IMR-90 (cell line): ENCODE measurements at regions not wholly inside any gene's neighbourhood (a gene's known extent, or its start where the extent isn't known, plus 50 kb on each side); places are given as distances from the start of the nearest gene placed in this dataset.

Source experiments
- ATAC-seq: fragments of 200-7000 bp; cut with Tn5 transposase; 2 replicates; pipeline ENCODE4 v1.9.1; 2020; ENCODE audit warnings: low read depth, mild to moderate bottlenecking, moderate library complexity
- BruUV-seq: library from RNA; stranded (reverse); fragments of 400-500 nt; replicated peaks from 2 replicates; lab custom pipeline; 2021; lab: Mats Ljungman, UMichigan
- CTCF ChIA-PET: fragments of 300-600 bp; formaldehyde crosslinking; extraction: SDS; loops from one replicate; lab custom pipeline; 2021; ENCODE audit warnings: antibody characterized with exemption; lab: Yijun Ruan, JAX
- POLR2A ChIA-PET: fragments of 300-600 bp; sonication (Branson Sonifier 250); formaldehyde crosslinking; loops from one replicate; lab custom pipeline; 2022; ENCODE audit warnings: antibody characterized with exemption; ENCODE audit not compliant: unreplicated experiment; lab: Charles Lee
- DNase-seq: peaks from one replicate; pipeline ENCODE4 v3.0.0; 2013
- H2AFZ ChIP-seq: replicated peaks from 2 replicates; pipeline ENCODE3; 2013; ENCODE audit warnings: low read length, mild to moderate bottlenecking; ENCODE audit not compliant: poor library complexity
- H2AK5ac ChIP-seq: 2 replicates; pipeline ENCODE4 v1.6.1; 2013; ENCODE audit warnings: low read depth, low read length, inconsistent platforms
- H2AK9ac ChIP-seq: replicated peaks from 2 replicates; pipeline ENCODE3; 2013; ENCODE audit warnings: mild to moderate bottlenecking, low read depth, low read length, moderate library complexity; ENCODE audit not compliant: poor library complexity
- H2BK120ac ChIP-seq: 2 replicates; pipeline ENCODE4 v1.6.1; 2013; ENCODE audit warnings: low read depth, low read length, inconsistent platforms
- H2BK15ac ChIP-seq: 3 replicates; pipeline ENCODE4 v1.6.1; 2013; ENCODE audit warnings: low read depth, low read length, inconsistent platforms
- H2BK20ac ChIP-seq: 2 replicates; pipeline ENCODE4 v1.6.1; 2013; ENCODE audit warnings: low read depth, mild to moderate bottlenecking, inconsistent platforms, low read length, moderate library complexity
- H2BK5ac ChIP-seq: 2 replicates; pipeline ENCODE4 v1.6.1; 2013; ENCODE audit warnings: mild to moderate bottlenecking, low read depth, low read length, inconsistent platforms; ENCODE audit not compliant: poor library complexity, severe bottlenecking
- H3K14ac ChIP-seq: replicated peaks from 2 replicates; pipeline ENCODE4 v1.6.1; 2013; ENCODE audit warnings: low read depth, low read length, inconsistent platforms
- H3K18ac ChIP-seq: 2 replicates; pipeline ENCODE4 v1.6.1; 2013; ENCODE audit warnings: low read depth, low read length, control low read depth
- H3K23ac ChIP-seq: 2 replicates; pipeline ENCODE4 v1.6.1; 2013; ENCODE audit warnings: low read depth, low read length, inconsistent platforms
- H3K27ac ChIP-seq: 2 replicates; pipeline ENCODE4 v1.5.1; 2013; ENCODE audit warnings: mild to moderate bottlenecking, control low read depth, low read length; ENCODE audit not compliant: insufficient read depth
- H3K27me3 ChIP-seq: 2 replicates; pipeline ENCODE4 v1.6.1; 2013; ENCODE audit warnings: low read length; ENCODE audit not compliant: control insufficient read depth, insufficient read depth
- H3K36me3 ChIP-seq: 2 replicates; pipeline ENCODE4 v1.6.1; 2013; ENCODE audit warnings: low read length, mixed read lengths; ENCODE audit not compliant: control insufficient read depth, insufficient read depth
- H3K4ac ChIP-seq: 2 replicates; pipeline ENCODE4 v1.6.1; 2013; ENCODE audit warnings: low read depth, low read length, inconsistent platforms
- H3K4me1 ChIP-seq: 2 replicates; pipeline ENCODE4 v1.6.1; 2013; ENCODE audit warnings: low read length, mixed read lengths; ENCODE audit not compliant: control insufficient read depth, insufficient read depth
- H3K4me2 ChIP-seq: 2 replicates; pipeline ENCODE4 v1.6.1; 2013; ENCODE audit warnings: low read depth, mild to moderate bottlenecking, control low read depth, low read length, moderate library complexity
- H3K4me3 ChIP-seq: 2 replicates; pipeline ENCODE4 v1.5.1; 2013; ENCODE audit warnings: low read depth, mild to moderate bottlenecking, control low read depth, low read length, moderate library complexity; ENCODE audit not compliant: insufficient read depth
- H3K56ac ChIP-seq: 2 replicates; pipeline ENCODE4 v1.6.1; 2013; ENCODE audit warnings: low read length, inconsistent platforms; ENCODE audit not compliant: insufficient read depth; ENCODE audit errors: extremely low read depth
- H3K79me1 ChIP-seq, 2 experiments: 2 replicates each; pipeline ENCODE4 v1.6.1; 2013; ENCODE audit warnings: low read length in 2 of 2, inconsistent platforms in 1 of 2, low read depth in 1 of 2
- H3K9ac ChIP-seq: 2 replicates; pipeline ENCODE4 v1.6.1; 2013; ENCODE audit warnings: low read depth, low read length, control low read depth
- H3K9me1 ChIP-seq: 2 replicates; pipeline ENCODE4 v1.6.1; 2013; ENCODE audit warnings: low read length, inconsistent platforms; ENCODE audit not compliant: insufficient read depth
- H3K9me3 ChIP-seq: 2 replicates; pipeline ENCODE4 v1.6.1; 2013; ENCODE audit warnings: low read length; ENCODE audit not compliant: control insufficient read depth, insufficient read depth
- H4K20me1 ChIP-seq: 2 replicates; pipeline ENCODE4 v1.6.1; 2013; ENCODE audit warnings: low read length, inconsistent platforms; ENCODE audit not compliant: insufficient read depth
- H4K5ac ChIP-seq: 2 replicates; pipeline ENCODE4 v1.6.1; 2013; ENCODE audit warnings: mild to moderate bottlenecking, low read depth, low read length, control low read depth
- H4K8ac ChIP-seq, 2 experiments: 2 replicates each; pipeline ENCODE4 v1.6.1; 2013; ENCODE audit warnings: low read depth in 2 of 2, low read length in 2 of 2, control low read depth in 1 of 2, inconsistent platforms in 1 of 2
- H4K91ac ChIP-seq: 2 replicates; pipeline ENCODE4 v1.6.1; 2013; ENCODE audit warnings: low read depth, low read length, inconsistent platforms; ENCODE audit not compliant: insufficient read depth
- BHLHE40 ChIP-seq: fragments of 150-350 bp; IDR thresholded peaks from 2 replicates; pipeline ENCODE4 v1.6.1; 2016; ENCODE audit warnings: mild to moderate bottlenecking, low read depth, low read length
- CEBPB ChIP-seq: IDR thresholded peaks from 2 replicates; pipeline ENCODE4 v1.6.1; 2012; ENCODE audit warnings: low read depth, low read length, improper control_type of control experiment
- CHD1 ChIP-seq: IDR thresholded peaks from 2 replicates; pipeline ENCODE4 v1.6.1; 2012; ENCODE audit warnings: low read depth, low read length, improper control_type of control experiment
- FOS ChIP-seq: fragments of 150-350 bp; IDR thresholded peaks from 2 replicates; pipeline ENCODE4 v1.6.1; 2016; ENCODE audit warnings: low read depth, low read length
- MAFK ChIP-seq: IDR thresholded peaks from 2 replicates; pipeline ENCODE4 v1.6.1; 2012; ENCODE audit warnings: low read depth, low read length, improper control_type of control experiment
- MAZ ChIP-seq: IDR thresholded peaks from 2 replicates; pipeline ENCODE4 v1.6.1; 2012; ENCODE audit warnings: low read depth, mild to moderate bottlenecking, low read length, improper control_type of control experiment, moderate library complexity, borderline replicate concordance
- MXI1 ChIP-seq: IDR thresholded peaks from 2 replicates; pipeline ENCODE4 v1.6.1; 2012; ENCODE audit warnings: low read depth, mild to moderate bottlenecking, low read length, moderate library complexity, borderline replicate concordance
- NFE2L2 ChIP-seq: fragments of 150-350 bp; IDR thresholded peaks from 2 replicates; pipeline ENCODE4 v1.6.1; 2016; ENCODE audit warnings: low read depth, mild to moderate bottlenecking, low read length
- POLR2A ChIP-seq: IDR thresholded peaks from 2 replicates; pipeline ENCODE4 v1.6.1; 2012; ENCODE audit warnings: mild to moderate bottlenecking, low read depth, low read length
- RAD21 ChIP-seq: IDR thresholded peaks from 2 replicates; pipeline ENCODE4 v1.6.1; 2012; ENCODE audit warnings: low read length, improper control_type of control experiment
- RCOR1 ChIP-seq: IDR thresholded peaks from 2 replicates; pipeline ENCODE4 v1.6.1; 2012; ENCODE audit warnings: mild to moderate bottlenecking, low read length, improper control_type of control experiment; ENCODE audit not compliant: insufficient replicate concordance
- RFX5 ChIP-seq: IDR thresholded peaks from 2 replicates; pipeline ENCODE4 v1.8.0; 2012; ENCODE audit warnings: low read depth, mild to moderate bottlenecking, low read length, moderate library complexity
- SMC3 ChIP-seq: fragments of 150-350 bp; IDR thresholded peaks from 2 replicates; pipeline ENCODE4 v1.6.1; 2016; ENCODE audit warnings: low read depth, mild to moderate bottlenecking, antibody characterized with exemption, low read length, moderate library complexity
- WGBS, 2 experiments: methylation state at CpG; one replicate each; pipeline versions ENCODE4 v1.1.5 to v1.1.7; 2013; ENCODE audit warnings: missing lambda C conversion rate in 2 of 2; ENCODE audit not compliant: insufficient read length in 1 of 2; ENCODE audit errors: extremely low coverage in 2 of 2; 5-methylcytosine and 5-hydroxymethylcytosine counted together
- dilution Hi-C: fragments of 300-500 bp; cut with HindIII; formaldehyde crosslinking; loops from one replicate; pipeline ENCODE4 v1.14.3; 2018; ENCODE audit warnings: low sequenced_read_pairs; ENCODE audit not compliant: unreplicated experiment
- in situ Hi-C: fragments of 300-500 bp; cut with MboI; formaldehyde crosslinking; loops from 3 replicates; pipeline ENCODE4 v1.14.3; 2019; ENCODE audit warnings: low sequenced_read_pairs, inconsistent platforms, mixed read lengths
- intact Hi-C: fragments of 100-400 bp; cut with micrococcal nuclease; formaldehyde crosslinking; loops from 2 replicates; pipeline ENCODE4 v1.10.0; 2022
- TF ChIP-seq, protein P1 (sequence below): fragments of 150-350 bp; IDR thresholded peaks from 2 replicates; pipeline ENCODE4 v1.6.1; 2016; ENCODE audit warnings: low read depth, mild to moderate bottlenecking, low read length, moderate library complexity, borderline replicate concordance
- TF ChIP-seq, protein P2 (sequence below): conservative IDR thresholded peaks from 2 replicates; pipeline ENCODE4 v1.5.1; 2012; ENCODE audit warnings: mild to moderate bottlenecking, low read depth, low read length, improper control_type of control experiment
- TF ChIP-seq, protein P3 (sequence below): fragments of 150-350 bp; IDR thresholded peaks from 2 replicates; pipeline ENCODE4 v1.6.1; 2017; ENCODE audit warnings: mild to moderate bottlenecking, antibody characterized with exemption, low read length, low read depth

DNA sequence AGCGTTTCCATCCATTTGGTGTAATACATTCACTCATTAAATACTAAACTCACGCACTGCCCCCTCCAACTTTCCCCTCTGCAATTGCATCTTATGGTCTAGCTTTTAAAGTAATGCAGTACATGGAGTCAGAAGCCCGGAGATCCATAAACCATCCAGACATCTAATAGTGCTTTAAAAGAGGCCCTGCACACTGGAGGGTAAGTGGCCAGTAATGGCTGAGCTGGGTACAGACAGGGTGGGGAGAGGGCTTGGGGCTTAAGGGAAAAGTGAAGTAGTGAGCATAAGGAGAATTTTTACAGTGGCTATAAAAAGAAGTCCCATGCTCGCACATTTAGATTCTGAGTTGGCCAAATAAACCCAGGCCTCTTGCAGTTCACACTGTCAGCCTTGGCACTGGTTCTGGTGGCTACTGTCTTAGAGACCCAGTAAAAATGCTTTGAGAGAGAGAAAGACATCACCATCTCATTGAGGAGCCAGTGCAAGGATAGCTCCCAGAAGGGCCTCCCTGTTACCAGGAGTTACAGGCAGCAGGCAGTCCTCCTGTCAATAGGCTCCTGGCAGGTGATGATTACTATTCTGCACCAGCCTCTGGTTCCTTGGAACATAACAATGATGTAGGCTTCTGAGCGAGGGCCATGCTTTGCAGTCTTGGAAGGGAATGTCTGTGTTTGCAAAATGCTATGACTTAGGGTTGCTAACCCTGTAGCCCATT is 112.6 kb upstream of the NEO1 start:
- no peak overlapping the region for H2BK15ac ChIP-seq
- H2AK9ac ChIP-seq = no peak overlapping the region
- ChIA-PET CTCF (no interaction called here), POLR2A (no interaction called here)
- dilution Hi-C loops (no loop called here), in situ Hi-C loops (no loop called here), intact Hi-C loops (no loop called here)
- no peak overlapping the region for H3K9ac ChIP-seq
- H4K91ac ChIP-seq = no peak overlapping the region
- no peaks in the 10 kb centered on the region; the same call in 1 of the 2 replicates for H3K9me1 ChIP-seq
- H2BK5ac ChIP-seq = no peak overlapping the region
- no peak overlapping the region for H4K5ac ChIP-seq
- TF ChIP-seq RFX5 (no peak), SMC3 (no peak), RCOR1 (no peak), MXI1 (no peak), POLR2A (no peak), BHLHE40 (no peak), NFE2L2 (no peak), MAFK (no peak), CEBPB (no peak), MAZ (no peak), FOS (no peak), CHD1 (no peak), RAD21 (no peak)
- TF ChIP-seq, protein P1, sequence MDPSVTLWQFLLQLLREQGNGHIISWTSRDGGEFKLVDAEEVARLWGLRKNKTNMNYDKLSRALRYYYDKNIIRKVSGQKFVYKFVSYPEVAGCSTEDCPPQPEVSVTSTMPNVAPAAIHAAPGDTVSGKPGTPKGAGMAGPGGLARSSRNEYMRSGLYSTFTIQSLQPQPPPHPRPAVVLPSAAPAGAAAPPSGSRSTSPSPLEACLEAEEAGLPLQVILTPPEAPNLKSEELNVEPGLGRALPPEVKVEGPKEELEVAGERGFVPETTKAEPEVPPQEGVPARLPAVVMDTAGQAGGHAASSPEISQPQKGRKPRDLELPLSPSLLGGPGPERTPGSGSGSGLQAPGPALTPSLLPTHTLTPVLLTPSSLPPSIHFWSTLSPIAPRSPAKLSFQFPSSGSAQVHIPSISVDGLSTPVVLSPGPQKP = no peak
- TF ChIP-seq, protein P2, sequence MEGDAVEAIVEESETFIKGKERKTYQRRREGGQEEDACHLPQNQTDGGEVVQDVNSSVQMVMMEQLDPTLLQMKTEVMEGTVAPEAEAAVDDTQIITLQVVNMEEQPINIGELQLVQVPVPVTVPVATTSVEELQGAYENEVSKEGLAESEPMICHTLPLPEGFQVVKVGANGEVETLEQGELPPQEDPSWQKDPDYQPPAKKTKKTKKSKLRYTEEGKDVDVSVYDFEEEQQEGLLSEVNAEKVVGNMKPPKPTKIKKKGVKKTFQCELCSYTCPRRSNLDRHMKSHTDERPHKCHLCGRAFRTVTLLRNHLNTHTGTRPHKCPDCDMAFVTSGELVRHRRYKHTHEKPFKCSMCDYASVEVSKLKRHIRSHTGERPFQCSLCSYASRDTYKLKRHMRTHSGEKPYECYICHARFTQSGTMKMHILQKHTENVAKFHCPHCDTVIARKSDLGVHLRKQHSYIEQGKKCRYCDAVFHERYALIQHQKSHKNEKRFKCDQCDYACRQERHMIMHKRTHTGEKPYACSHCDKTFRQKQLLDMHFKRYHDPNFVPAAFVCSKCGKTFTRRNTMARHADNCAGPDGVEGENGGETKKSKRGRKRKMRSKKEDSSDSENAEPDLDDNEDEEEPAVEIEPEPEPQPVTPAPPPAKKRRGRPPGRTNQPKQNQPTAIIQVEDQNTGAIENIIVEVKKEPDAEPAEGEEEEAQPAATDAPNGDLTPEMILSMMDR = no peak
- TF ChIP-seq, protein P3, sequence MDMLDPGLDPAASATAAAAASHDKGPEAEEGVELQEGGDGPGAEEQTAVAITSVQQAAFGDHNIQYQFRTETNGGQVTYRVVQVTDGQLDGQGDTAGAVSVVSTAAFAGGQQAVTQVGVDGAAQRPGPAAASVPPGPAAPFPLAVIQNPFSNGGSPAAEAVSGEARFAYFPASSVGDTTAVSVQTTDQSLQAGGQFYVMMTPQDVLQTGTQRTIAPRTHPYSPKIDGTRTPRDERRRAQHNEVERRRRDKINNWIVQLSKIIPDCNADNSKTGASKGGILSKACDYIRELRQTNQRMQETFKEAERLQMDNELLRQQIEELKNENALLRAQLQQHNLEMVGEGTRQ = no peak
- H4K20me1 ChIP-seq = no peaks in the 10 kb centered on the region
- H4K8ac ChIP-seq = no peak overlapping the region
- DNase-seq (no peak), ATAC-seq (no peak)
- no peak overlapping the region for H3K23ac ChIP-seq
- peaks cover 2% of the 10 kb centered on the region; the same call in 1 of the 2 replicates for H3K4me1 ChIP-seq
- no peak overlapping the region for H3K4me2 ChIP-seq
- H3K79me1 ChIP-seq = no peaks in the 10 kb centered on the region
- BruUV-seq = no TSS peak
- no peak overlapping the region for H3K4ac ChIP-seq
- no peaks in the 10 kb centered on the region for H3K36me3 ChIP-seq
- H2BK120ac ChIP-seq = no peak overlapping the region
- H2AK5ac ChIP-seq = no peak overlapping the region
- no peaks in the 10 kb centered on the region for H3K9me3 ChIP-seq
- H3K18ac ChIP-seq = no peak overlapping the region
- no peak overlapping the region for H3K4me3 ChIP-seq
- H3K56ac ChIP-seq = no peak overlapping the region; the same call in 1 of the 2 replicates
- no peak overlapping the region for H2BK20ac ChIP-seq
- H2AFZ ChIP-seq = no peak overlapping the region
- H3K14ac ChIP-seq = no peak overlapping the region
- WGBS, 2 experiments = no CpG with 5 or more reads among the region's 5 CpGs
- H3K27me3 ChIP-seq = peaks cover 13% of the 10 kb centered on the region
- H3K27ac ChIP-seq = no peak overlapping the region
